Activated CD4-positive, alpha-beta T cell treated with anti-CD3 and anti-CD28 coated beads, Interleukin-2, amount 50 U/mL, for 16 hours (primary cell): ENCODE measurements at regions not wholly inside any gene's neighbourhood (a gene's known extent, or its start where the extent isn't known, plus 50 kb on each side); places are given as distances from the start of the nearest gene placed in this dataset.

Experiments
- DNase-seq: peaks from one replicate; pipeline ENCODE4 v3.0.0-alpha.2; 2020

- DNase-seq, result no peak
Measured at GRCh38 chr10:43946445-43946844, 297.8 kb upstream of the ZNF32 start.

- DNase-seq, result no peak
Measured at GRCh38 chr10:43945908-43946307, 297.2 kb upstream of the ZNF32 start.

DNA sequence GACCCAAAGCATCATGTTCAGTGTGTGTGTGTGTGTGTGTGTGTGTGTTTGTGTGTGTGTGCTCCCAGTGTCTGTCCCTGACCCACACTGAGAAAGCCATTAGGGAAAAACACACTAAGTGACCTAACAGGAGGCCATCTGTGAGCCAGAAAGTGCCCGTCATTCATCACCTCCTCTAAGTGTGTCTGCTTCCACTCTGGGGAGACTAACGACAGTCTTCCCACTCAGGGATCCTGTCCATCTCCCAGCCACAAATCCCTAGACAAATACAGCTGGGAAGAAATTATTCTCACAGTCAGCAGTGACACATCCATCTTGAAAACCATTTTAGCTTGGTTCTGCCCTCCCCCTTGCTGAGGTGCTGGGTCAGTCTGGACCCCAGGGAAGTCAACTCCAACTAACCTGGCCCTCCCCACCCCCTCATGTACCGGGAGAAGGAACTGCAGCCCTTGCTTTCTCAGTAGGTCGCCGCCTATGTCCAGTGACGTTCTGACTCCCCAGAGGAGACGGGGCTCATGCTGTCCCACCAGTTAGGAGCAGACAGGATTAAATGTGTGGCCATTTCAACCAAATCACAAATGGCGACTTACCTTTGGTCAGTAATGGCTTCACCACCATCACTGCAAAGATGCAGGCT lies 296.5 kb upstream of the ZNF32 start:
- DNase-seq, result no peak

DNA sequence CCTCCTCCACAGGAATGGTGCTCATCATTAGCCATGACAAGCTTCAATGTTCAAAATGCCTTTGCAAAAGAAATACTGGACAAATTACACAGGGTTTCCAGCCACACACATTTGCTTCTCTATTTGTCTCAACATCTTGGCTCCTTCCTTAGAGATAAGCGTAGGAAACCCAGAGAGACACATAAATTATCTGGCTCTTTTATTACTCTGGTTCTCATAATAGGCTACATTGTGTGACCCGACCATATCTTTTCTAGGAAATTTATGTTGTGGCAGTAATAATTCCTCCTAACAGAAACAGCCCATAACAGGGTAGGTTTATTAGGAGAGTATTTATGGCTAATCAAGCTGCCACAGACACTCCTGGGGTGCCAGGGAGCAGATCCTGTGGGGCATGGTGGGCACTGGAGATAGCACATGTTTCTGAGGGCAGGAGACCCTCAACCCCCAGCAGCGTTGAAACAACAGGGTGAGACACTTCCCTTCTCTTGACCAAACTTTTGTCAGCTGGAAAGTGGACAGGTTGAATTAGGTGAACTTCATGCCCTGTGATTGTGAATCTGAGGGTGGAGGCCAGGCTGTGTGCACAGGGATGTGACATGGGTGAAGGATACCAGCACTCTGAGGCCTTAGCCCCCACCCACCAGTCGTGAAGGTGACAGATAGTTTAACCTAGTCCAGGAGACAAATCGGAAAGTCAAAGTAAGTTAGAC lies 295.9 kb upstream of the ZNF32 start:
- no peak for DNase-seq

DNA sequence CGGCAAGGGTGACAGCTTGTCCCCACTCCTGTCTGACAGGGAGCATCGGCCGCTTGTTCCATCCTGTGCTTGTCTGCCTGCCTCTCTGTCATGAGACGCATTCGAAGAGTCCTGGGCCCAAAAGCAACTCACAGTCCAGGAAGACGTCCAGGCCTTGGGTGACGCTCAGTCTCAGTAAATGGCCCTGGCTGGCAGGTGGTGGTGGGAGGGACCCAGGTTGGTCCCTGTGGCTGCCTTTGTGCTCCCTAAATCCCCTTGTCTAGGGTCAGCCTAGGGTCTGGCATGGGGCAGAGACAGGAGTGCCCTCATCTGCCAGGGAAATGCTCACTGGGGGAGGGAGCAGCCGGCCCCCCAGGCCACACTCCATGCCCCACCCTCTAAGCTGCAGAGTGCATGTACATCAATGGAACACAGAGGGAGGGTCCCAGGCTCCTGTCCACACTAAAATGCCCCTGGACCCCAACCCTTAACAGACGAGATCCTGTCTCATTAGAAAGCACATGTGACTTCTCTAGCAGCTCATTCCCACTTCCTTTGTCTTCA lies 295.2 kb upstream of the ZNF32 start:
- DNase-seq, result no peak

DNA sequence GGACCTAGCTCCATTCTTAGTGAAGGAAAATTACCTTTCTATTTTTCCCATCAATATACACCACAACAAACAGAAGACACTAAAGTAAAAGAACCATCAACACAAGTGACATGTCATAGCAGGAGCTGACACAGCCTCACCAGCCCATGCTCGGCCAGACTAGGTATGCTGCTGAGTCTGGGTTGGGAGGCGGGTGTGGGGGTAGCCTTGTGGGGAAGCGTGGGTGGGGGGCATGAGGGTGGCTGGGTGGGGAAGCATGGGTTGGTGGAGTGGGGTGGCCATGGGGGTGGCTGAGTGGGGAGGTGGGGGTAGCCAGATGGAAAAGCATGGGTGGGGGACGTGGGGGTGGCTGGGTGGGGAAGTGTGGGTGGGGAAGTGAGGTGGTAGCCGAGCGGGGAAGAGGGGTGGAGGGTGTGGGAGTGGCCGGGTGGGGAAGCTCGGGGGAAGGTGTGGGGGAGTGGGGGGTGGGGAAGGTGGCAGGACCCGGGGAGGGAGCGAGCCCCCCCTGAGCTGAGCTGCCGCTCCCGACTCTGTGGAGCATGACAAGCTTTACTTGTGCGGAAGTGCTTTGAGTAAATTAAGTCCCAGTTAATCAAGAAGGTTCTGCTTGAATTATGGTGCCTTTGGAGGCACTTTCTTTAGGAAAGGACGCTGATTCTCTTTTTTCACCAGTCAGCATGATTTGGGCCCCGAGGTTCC lies 294.6 kb upstream of the ZNF32 start:
- no peak for DNase-seq

DNA sequence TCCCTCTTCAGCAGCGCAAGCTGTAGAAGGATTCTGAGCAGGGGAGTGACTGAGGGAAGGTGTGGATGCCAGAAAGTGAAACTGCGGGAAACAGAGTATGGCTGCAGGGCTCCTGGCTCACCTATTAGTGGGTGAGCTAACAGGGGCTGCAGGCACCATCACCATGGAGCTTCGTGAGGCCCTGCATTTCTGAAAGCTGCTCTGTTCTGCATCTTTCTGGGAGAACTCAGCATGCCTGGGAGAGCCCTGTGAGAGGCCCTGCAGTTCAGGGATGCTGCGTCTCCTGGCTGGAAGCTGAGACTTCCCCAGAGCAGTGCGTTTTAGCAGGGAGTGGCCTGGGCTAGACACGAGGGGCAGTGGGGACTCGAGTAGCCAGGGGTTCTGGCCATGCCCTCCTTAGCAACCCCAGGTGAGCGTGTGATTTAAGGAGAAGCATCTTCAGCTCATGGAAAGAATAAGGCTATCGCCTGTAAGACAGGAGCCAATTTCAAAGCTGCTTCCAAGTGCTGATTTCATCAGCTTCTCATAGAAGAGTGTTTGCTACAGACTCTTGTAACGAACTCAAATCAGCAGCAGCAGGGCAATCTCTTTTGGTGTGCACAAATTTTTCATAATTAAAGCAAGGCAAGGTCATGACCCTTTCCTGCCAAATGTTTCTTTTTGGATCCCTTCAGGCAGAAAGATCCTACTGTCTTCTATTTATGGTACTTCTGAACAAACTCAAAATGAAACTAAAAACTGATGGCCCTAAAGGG lies 293.6 kb upstream of the ZNF32 start:
- no peak for DNase-seq

- DNase-seq, result no peak
Measured at GRCh38 chr10:43940898-43941837, 292.5 kb upstream of the ZNF32 start.

GRCh38 chr10:43939939-43940820 lies 291.5 kb upstream of the ZNF32 start:
- DNase-seq, result no peak

GRCh38 chr10:43939389-43939938 lies 290.8 kb upstream of the ZNF32 start:
- DNase-seq, result no peak

GRCh38 chr10:43938810-43939209 lies 290.1 kb upstream of the ZNF32 start:
- no peak for DNase-seq

- no peak for DNase-seq
Measured at GRCh38 chr10:43931308-43931930, 282.7 kb upstream of the ZNF32 start.

- DNase-seq, result no peak
Measured at GRCh38 chr10:43930777-43931176, 282.1 kb upstream of the ZNF32 start.

DNA sequence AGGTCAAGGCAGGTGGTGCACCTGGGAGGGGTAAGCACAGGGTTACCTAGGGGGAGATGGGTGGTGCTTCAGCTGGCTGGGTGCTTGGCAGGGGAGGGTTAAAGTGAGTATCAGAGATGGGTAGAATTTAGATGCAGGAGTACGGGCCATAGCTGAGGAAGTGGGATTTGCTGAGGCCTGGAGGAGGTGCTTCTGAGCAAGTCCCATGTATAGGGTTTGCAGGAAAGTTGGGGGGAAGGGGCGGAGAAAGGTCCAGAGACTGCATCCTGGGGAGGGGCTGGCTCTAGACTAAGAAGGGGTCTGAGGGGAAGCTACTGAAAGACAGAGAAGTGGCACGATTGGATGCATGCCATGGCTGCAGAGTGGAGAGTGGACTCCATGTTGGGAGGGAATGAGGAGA lies 281.6 kb upstream of the ZNF32 start:
- no peak for DNase-seq

DNA sequence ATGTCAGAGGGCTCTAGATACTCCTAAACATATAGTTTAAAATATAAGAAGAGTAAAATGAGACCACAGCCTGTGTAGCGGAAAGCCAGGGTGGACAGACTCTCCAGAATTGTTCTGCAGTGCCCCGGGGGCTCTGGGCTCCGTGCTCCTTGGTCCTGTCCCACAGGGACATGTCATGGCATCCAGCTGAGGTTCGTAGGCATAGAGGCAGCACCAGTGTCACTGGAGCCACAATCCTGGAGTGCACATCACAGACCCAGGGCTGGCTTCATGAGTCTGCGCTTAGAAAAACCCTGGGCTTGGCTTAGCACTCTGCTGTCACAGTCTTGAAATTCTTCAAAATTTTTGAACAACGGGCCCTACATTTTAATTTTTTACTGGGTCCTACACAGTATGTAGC lies 280.4 kb upstream of the ZNF32 start:
- DNase-seq, result no peak

- no peak for DNase-seq
Measured at GRCh38 chr10:43928425-43928968, 279.8 kb upstream of the ZNF32 start.

DNA sequence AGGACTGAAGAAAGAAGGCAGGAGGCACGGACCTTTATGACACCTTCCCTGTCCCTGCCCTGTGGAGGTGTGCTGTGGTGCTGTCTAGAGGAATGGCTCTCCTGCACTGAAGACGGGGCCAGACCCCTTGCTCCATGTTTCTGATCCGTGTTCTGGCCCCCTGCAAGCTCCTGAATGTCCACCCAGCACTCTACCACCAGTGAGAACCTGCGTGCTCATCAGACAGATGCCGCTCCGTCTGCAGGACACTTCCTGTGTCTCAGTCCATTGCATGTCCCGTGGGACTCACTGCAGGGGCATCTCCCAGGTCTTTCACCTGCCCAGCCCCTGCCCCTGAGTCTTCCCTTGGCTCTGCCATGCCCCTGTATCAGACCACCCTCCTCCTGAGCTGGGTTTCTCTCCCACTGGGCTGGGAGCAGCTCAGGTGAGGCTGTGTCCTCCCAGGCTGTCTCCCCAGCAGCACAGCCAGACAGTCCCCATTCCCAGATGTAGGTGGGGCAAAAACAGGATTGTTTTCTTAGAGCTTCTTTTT lies 278.3 kb upstream of the ZNF32 start:
- no peak for DNase-seq

- no peak for DNase-seq
Measured at GRCh38 chr10:43926371-43926770, 277.7 kb upstream of the ZNF32 start.

GRCh38 chr10:43925793-43926192 lies 277.1 kb upstream of the ZNF32 start:
- DNase-seq, result no peak

DNA sequence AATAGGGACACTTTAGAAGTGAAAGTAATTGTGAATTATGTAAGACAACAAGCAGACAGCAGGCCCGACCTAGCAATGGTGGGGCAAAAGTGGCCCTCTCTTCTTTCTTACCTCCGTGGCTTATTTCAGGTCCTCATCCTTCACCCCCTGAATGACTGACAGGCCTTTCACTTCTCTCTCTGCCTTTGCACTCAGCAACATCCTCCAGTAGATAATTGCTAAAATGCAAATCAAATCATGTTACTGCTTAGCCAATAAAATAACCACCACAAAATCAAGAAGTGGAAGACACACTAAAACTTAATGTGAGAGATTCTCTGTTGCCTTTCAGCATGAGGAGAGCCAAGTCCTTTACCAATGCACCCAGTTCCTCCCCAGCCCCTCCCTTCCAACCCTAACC lies 274.6 kb upstream of the ZNF32 start:
- no peak for DNase-seq
